GM21723 (cell line): ENCODE measurements at regions not wholly inside any gene's neighbourhood (a gene's known extent, or its start where the extent isn't known, plus 50 kb on each side); places are given as distances from the start of the nearest gene placed in this dataset.

Experiments
- ATAC-seq: cut with Tn5 transposase; IDR thresholded peaks from one replicate; pipeline ENCODE4 v1.9.1; 2021; ENCODE audit warnings: mild to moderate bottlenecking, moderate library complexity; ENCODE audit not compliant: unreplicated experiment

GRCh38 chr6:111984516-111985201 is 69.2 kb upstream of the CCN6 start:
- no peak for ATAC-seq

GRCh38 chr6:111985202-111985731 is 68.6 kb upstream of the CCN6 start:
- no peak for ATAC-seq

GRCh38 chr6:111986651-111987050 is 67.3 kb upstream of the CCN6 start:
- no peak for ATAC-seq

- ATAC-seq: no peak
These were observed 66.6 kb upstream of the CCN6 start for GRCh38 chr6:111987295-111987694.

- no peak for ATAC-seq
These were observed 65.0 kb upstream of the CCN6 start for GRCh38 chr6:111988926-111989325.

DNA sequence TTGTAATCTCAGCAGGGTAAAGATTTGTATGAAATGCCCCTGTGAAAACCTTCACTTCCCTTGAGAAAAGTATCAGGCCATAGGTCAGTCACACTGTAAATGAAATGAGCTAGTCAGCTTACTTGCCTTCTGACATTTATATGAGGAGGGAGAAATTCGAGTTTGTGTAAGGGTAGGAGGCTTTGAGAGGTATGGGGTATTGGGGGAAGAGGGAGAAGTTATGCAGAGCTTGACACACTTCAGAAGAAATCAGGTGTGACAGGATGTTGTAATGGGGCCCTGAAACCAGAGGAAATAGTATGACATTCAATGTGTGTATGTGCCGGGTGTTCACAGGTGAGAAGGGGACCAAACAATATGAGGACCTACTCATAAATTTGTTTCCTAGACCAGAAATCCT is 64.2 kb upstream of the CCN6 start:
- ATAC-seq: peak; percentile 51

DNA sequence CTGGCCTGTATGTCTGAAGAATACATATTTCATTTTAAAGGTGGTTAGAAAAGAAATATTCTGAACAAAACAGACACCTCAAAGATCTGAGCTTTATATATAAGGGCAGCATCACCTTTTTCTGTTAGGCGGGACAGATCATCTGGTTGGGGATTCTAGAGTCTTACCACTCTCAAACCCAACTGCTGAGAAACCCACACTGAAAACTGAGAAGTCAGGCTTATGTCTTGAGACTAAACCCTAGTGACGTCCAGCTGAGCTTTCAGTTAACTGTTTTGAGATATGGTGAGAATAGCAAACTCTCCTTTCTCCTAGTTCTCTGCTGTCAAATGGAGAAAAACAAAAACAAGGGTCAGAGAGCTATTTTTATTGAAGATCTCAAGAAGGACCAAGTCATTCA is 63.7 kb upstream of the CCN6 start:
- no peak for ATAC-seq

- peak; percentile 52 for ATAC-seq
These were observed 61.1 kb upstream of the CCN6 start for GRCh38 chr6:111992851-111993250.

GRCh38 chr6:111993342-111993741 is 60.6 kb upstream of the CCN6 start:
- no peak for ATAC-seq

DNA sequence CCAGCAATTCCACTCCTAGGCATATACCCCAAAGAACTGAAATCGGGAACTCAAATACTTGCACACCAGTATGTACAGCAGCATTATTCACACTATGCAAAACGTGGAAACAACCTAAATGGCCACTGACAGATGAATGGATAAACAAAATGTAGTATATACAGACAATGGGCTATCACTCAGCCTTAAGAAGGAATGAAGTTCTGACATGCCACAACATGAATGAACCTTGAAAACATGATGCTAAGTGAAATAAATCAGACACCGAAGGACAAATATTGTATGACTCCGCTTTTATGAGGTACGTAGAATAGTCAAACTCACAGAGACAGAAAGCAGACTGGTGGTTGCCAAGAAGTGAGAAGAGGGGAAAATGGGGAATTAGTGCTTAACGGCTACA is 59.1 kb upstream of the CCN6 start:
- ATAC-seq: no peak

- ATAC-seq: no peak
These were observed 58.5 kb upstream of the CCN6 start for GRCh38 chr6:111995404-111995803.

- ATAC-seq: no peak
These were observed 57.6 kb upstream of the CCN6 start for GRCh38 chr6:111996144-111996865.

- ATAC-seq: peak; percentile 68
These were observed 56.6 kb upstream of the CCN6 start for GRCh38 chr6:111997078-111997852.

- ATAC-seq: no peak
These were observed 56.1 kb upstream of the CCN6 start for GRCh38 chr6:111997853-111998208.

DNA sequence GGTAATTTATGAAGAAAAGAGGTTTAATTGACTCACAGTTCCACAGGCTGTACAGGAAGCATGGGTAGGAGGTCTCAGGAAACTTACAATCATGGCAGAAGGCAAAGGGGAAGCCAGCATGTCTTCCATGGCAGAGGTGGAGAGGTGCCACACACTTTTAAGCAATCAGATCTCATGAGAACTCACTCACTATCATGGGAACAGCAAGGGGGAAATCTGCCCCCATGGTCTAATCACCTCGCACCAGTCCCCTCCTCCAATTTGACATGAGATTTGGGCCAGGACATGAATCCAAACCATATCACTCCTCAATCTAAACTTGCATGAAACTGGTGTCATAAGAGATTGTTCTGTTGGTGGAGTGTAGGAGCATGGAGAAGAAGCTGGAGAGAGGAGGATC is 51.6 kb upstream of the CCN6 start:
- no peak for ATAC-seq
